ENCODE measurements at regions not wholly inside any gene's neighbourhood (a gene's known extent, or its start where the extent isn't known, plus 50 kb on each side); places are given as distances from the start of the nearest gene placed in this dataset.

DNA sequence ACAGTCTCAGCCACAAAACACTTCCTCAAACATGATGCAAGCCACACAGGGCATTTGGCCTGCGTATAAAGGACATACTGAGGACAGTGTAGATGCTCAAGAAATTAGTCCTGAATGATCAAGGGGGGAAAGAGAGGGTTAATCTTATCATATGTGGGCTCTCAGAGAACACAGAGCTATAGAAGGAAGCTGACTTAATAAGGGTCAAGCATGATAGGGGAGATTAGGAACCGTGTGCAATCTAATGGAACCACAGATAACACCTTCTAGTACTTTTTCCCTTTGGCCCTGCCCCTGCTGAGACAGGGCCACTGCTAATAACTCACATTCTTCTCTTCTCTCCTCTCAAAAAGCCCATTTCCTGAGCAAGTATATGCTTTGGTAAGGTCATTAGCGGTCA, 114.1 kb upstream of the ADAMTS9 start:
- H3K9me3 ChIP-seq = no peaks in the 10 kb centered on the region
- H3K27me3 ChIP-seq = no peaks in the 10 kb centered on the region
- peaks cover 0 to 35% (median 12%) of the 10 kb centered on the region in 4 donors for H3K4me1 ChIP-seq
- peaks cover 5 to 26% (median 18%) of the 10 kb centered on the region in 3 donors for H3K36me3 ChIP-seq
- H3K27ac ChIP-seq = no peak overlapping the region
- intact Hi-C loops (cut with DNase I; ENCODE audit: low total_unique reads) = no loop called here
- TF ChIP-seq, protein P1, sequence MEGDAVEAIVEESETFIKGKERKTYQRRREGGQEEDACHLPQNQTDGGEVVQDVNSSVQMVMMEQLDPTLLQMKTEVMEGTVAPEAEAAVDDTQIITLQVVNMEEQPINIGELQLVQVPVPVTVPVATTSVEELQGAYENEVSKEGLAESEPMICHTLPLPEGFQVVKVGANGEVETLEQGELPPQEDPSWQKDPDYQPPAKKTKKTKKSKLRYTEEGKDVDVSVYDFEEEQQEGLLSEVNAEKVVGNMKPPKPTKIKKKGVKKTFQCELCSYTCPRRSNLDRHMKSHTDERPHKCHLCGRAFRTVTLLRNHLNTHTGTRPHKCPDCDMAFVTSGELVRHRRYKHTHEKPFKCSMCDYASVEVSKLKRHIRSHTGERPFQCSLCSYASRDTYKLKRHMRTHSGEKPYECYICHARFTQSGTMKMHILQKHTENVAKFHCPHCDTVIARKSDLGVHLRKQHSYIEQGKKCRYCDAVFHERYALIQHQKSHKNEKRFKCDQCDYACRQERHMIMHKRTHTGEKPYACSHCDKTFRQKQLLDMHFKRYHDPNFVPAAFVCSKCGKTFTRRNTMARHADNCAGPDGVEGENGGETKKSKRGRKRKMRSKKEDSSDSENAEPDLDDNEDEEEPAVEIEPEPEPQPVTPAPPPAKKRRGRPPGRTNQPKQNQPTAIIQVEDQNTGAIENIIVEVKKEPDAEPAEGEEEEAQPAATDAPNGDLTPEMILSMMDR (IDR thresholded peaks at IDR 0.05) = no peak
- no peak overlapping the region for H3K4me3 ChIP-seq
- no peak for DNase-seq

DNA sequence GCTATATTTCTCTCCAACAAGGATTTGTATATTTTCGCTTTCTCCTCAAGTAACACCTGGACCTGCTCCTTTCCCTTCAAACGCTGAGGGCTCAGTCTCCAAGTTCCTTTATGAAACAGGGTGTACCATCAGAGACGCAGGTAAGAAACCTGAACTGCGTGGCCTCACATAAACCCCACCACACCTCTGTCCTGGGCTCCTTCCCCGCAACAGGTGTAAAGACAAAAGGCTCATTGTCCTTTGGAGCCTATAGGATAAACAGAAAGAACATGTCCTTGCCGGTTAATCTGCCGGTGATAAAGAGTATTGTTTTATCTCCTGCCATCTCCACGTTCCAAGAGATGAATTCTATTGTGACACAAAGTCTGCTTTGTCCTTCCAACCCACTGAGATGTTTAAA, 111.8 kb upstream of the ADAMTS9 start:
- no peak for DNase-seq
- Histone ChIP-seq H3K27ac (peak overlapping the region in 1 of 2 donors; percentile 0), H3K4me3 (no peak overlapping the region), H3K27me3 (no peaks in the 10 kb centered on the region), H3K9me3 (no peaks in the 10 kb centered on the region), H3K4me1 (peaks cover 0 to 30% (median 14%) of the 10 kb centered on the region in 4 donors), H3K36me3 (peaks cover 5 to 24% (median 18%) of the 10 kb centered on the region in 3 donors)
- intact Hi-C loops (cut with DNase I; ENCODE audit: low total_unique reads) = no loop called here
- TF ChIP-seq, protein P1 (IDR thresholded peaks at IDR 0.05) = no peak

DNA sequence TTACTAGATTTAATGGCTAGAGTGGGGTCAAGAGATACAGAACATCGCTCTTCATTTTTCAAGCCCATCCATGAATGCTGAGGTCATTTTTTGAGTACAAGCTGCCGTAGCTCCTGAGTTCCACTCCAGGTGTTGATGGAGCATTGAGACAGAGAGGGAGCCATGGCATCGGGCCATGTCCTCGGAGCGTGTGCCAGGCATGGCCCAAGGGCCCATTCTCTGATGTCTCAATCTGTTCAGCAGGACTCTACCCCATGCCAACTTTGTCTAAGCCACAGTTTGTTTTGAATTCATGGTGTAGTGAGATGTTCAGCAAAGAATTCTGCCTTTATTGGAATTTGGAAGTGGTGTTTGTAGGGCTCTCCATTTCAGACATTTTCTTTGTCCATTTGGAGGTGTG, 110.5 kb upstream of the ADAMTS9 start:
- Histone ChIP-seq H3K27ac (peak overlapping the region; percentile 30 to 32), H3K9me3 (no peaks in the 10 kb centered on the region), H3K4me1 (peaks cover 0 to 30% (median 12%) of the 10 kb centered on the region in 4 donors), H3K27me3 (no peaks in the 10 kb centered on the region), H3K36me3 (peaks cover 5 to 19% (median 18%) of the 10 kb centered on the region in 3 donors), H3K4me3 (no peak overlapping the region)
- TF ChIP-seq, protein P1 (IDR thresholded peaks at IDR 0.05) = no peak
- peak; percentile 34 to 80 for DNase-seq
- intact Hi-C loops (cut with DNase I; ENCODE audit: low total_unique reads) = no loop called here

DNA sequence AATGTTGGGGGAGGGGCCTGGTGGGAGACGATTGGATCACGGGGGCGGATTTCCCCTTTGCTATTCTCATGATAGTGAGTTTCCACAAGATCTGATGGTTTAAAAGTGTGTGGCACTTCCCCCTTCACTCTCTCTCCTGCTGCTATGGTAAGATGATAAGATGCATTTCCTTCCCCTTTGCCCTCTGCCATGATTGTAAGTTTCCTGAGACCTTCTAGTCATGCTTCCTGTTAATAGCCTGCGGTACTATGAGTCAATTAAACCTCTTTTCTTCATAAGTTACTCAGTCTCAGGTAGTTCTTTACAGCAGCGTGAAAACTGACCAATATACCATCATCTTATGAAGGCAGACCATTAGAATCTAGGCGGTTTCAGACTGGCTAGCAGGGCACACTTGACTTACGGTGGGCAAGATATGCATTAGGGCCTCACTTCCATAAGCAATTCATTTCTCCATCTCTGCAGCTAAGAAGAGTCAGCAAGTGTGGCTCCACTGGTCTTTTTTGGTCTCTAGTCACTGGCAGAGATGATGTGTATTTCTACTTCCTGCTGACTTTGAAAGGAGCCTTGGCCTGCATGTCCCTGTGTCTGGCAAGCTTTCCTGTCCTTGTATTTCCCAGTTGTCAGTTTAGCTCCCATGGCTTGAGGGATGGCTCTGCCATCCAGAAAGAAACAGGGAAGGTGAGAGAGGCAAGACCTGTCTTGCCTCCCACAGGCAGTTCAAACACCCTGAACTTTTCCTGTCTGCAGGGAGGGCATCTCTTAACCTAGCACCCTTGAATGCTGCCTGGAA, 109.0 kb upstream of the ADAMTS9 start:
- no peak for DNase-seq
- Histone ChIP-seq H3K27ac (peak overlapping the region in 1 of 2 donors; percentile 0), H3K4me3 (no peak overlapping the region), H3K4me1 (peaks cover 0 to 38% (median 12%) of the 10 kb centered on the region in 4 donors), H3K9me3 (no peaks in the 10 kb centered on the region), H3K36me3 (peaks cover 5 to 16% (median 16%) of the 10 kb centered on the region in 3 donors), H3K27me3 (no peaks in the 10 kb centered on the region)
- intact Hi-C loops (cut with DNase I; ENCODE audit: low total_unique reads) = no loop called here
- TF ChIP-seq, protein P1 (IDR thresholded peaks at IDR 0.05) = no peak

DNA sequence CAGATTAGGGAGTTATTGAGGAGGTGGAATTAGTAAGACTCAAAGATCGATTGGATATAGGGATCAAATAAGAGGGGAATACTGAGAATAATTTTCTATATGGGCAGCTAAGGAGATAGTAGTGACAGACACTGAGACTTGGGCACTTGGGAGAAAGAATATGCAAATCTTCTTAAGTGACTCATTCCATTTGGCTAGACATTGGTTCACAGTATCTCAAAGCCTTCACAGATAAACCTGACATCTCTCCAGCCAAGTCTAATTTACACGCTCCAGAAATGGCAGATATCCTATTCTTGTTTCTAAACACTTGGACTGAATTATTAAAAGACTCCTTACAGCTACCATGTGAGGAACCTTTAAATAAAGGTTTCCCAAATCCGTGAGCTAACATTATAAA, 104.6 kb upstream of the ADAMTS9 start:
- Histone ChIP-seq H3K4me3 (no peak overlapping the region), H3K4me1 (peaks cover 0 to 31% (median 8%) of the 10 kb centered on the region in 4 donors), H3K27ac (no peak overlapping the region), H3K36me3 (no peaks in the 10 kb centered on the region), H3K9me3 (no peaks in the 10 kb centered on the region), H3K27me3 (no peaks in the 10 kb centered on the region)
- intact Hi-C loops (cut with DNase I; ENCODE audit: low total_unique reads) = no loop called here
- no peak for DNase-seq
- TF ChIP-seq, protein P1 (IDR thresholded peaks at IDR 0.05) = no peak

Data from tibial artery (tissue), 4 donors.